NCI-H2196 treated with DMSO at 0.1 percent for 48 hours (cell line): ENCODE measurements at regions not wholly inside any gene's neighbourhood (a gene's known extent, or its start where the extent isn't known, plus 50 kb on each side); places are given as distances from the start of the nearest gene placed in this dataset.

ENCODE experiments used
- DNase-seq: peaks from one replicate; lab custom pipeline; 2025; ENCODE audit not compliant: unreplicated experiment; lab: John Stamatoyannopoulos, UW

DNA sequence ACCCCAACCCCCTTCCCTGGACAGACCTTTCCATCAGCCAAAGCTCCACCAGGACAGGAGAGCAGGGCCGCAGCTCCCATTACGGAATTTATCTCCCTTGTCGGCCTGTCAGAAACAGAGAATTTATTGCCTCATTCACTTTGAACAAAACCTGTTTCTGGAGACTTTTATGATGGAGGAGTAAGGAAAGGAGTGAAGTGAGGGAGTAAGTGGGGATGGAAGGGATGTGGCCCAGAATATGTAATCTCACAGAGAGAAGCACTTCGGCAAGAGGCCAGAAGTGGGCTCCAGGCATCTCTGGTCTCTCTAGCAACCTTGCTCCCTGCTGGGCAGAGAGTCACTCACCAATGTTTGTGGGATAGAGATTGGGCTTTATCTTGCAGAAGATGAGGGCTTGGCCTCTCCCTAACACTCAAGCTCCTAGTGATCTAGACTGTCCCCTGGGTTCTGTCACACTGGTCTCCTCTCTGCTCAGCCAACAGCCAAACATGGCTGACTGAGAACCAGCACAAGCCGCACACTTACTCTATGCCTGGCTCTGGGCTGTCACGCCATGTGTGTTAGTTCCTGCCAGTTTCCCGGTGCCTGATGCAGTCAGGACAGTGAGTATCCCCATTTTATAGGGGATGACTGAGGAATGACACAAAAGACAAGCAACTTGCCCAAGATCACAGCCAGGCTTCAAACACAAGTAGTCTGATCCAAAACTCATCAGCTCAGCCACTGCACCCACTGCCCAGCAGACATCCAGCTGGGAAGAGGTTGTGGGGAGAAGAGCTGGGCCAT is 149.4 kb upstream of the ZMIZ1 start:
- no peak for DNase-seq

GRCh38 chr10:78920011-78920410 is 148.8 kb upstream of the ZMIZ1 start:
- no peak for DNase-seq

DNA sequence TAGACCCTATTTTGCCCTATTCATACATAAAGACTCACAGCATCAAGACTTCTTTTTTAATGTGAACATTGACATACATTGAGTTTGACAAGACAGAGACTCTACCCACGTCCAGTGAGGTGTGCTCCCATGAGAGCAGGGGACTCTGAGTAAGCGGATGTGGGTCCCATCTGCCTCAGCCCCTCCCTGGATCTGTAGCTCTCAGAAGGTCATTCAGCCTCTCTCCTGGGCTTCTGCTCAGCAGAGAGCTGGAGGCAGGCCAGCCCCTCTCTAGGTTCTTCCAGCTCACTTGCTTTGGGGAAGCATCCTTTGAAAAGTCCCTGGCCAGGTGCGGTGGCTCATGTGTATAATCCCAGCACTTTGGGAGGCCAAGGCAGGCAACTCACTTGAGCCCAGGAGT is 146.9 kb upstream of the ZMIZ1 start:
- DNase-seq: no peak

DNA sequence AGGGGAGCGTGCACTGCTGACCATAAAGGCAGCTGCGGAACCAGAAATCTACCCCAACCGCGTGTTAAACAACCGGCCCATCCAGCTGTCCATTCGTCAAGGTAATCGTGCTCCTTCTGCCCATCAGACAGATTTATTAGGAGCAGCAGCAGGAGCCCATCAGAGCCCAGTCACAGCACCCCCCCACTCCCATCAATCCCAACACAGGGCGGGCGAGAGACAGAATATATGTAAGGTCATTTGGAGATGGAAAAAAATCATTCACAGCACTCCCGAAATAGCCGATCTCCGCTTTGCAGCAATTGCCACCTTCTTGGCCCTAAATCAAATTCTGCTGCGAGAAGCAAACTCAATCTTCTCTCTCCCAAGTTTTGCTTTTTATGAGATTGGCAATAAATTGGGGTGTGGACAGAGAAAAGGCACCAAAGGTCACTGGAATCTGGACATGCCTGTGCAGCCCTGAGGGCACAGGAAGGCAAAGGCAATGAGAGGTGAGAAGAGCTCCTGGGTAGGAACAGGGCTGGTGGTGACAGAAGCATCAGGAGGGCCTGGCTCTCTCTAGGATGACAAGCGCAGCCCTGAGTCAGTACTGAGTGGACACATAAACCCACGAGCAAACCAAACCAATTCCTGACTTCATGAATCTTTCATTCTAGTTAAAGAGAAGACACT is 145.0 kb upstream of the ZMIZ1 start:
- no peak for DNase-seq

- no peak for DNase-seq
Observed at GRCh38 chr10:78924319-78925003, 144.3 kb upstream of the ZMIZ1 start.

- no peak for DNase-seq
Observed at GRCh38 chr10:78925275-78925674, 143.5 kb upstream of the ZMIZ1 start.

DNA sequence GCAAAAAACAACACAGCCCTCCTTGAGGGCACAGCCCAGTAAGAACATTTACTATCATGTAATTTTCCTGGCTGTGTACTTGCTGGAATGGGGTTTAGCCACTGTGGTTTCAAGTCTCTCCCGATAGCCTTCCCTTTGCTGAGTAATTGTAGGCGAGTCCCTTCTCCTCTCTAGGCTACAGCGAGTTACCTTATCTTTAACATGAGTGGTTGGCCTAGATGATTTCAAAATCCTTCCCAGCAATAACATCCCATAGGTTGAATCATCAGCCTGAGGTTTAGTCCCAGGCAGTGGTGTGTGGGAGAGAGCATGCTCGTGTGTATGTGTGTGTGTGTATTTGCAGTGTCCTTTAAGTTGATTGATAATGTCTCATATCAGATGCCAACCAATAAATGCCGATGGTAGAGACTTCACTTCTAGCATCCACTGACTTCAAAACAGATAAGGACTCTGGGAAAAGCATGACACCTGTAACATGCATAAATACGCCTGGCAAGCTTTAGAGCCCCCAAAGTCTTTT is 142.9 kb upstream of the ZMIZ1 start:
- DNase-seq: no peak

- DNase-seq: no peak
Observed at GRCh38 chr10:78927257-78927995, 141.3 kb upstream of the ZMIZ1 start.

GRCh38 chr10:78928330-78928729 is 140.4 kb upstream of the ZMIZ1 start:
- DNase-seq: no peak

DNA sequence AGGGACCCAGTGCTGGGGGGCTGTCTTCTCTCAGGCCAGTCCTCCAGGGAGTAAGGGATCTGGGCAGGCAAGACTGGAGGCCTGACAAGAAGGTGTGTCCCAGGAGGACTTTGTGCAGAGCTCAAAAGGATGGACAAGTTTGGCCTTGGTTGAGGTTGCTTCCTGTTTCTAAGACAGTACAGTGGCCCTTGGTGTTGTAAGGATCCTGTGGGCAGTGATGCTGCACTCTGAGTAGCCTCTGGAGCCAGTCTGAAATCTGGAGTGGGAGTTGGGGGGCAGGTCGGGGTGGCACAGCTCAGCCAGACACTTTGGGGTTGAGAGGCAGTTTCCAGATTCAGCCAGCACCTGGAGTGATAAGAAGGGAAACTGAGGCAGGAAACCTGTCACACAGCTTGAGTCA is 139.2 kb upstream of the ZMIZ1 start:
- DNase-seq: no peak

GRCh38 chr10:78931321-78932053 is 137.3 kb upstream of the ZMIZ1 start:
- no peak for DNase-seq

DNA sequence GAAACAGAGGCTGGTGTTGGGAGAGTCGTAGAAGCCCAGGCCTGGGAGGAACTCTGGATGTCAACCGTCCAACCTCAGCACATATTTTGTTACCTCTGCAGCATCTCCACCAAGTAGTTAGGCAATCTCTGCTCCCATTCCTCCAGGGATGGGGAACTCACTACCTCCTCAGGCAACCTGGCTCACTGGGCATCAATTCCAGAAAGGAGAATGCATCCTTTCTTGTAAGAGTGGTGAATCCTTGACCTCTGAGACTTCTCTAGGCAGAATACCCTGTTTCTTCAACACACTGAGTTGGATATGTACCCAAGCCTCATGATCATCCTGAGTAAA is 136.7 kb upstream of the ZMIZ1 start:
- DNase-seq: no peak

DNA sequence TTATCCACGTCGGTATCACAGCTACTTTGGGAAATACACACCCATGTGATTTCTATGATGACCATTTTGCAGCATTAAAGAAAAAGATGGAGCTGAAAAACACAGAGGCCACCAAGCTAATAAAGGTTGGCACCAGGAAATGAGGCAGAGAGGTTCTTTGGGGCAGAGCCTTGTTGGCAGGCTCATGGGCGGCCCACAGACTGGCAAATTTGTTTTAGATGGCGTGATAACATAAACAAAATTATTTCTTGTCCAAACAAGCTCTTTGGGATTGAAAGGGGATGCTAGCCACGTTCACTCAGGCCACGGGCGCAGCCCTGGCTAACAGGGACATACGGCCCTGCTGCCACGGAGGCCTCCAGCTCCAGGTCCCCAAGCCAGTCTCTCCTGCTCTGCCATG is 135.9 kb upstream of the ZMIZ1 start:
- DNase-seq: no peak

- DNase-seq: no peak
Observed at GRCh38 chr10:78933828-78934531, 134.8 kb upstream of the ZMIZ1 start.

GRCh38 chr10:78934532-78934898 is 134.3 kb upstream of the ZMIZ1 start:
- DNase-seq: no peak

DNA sequence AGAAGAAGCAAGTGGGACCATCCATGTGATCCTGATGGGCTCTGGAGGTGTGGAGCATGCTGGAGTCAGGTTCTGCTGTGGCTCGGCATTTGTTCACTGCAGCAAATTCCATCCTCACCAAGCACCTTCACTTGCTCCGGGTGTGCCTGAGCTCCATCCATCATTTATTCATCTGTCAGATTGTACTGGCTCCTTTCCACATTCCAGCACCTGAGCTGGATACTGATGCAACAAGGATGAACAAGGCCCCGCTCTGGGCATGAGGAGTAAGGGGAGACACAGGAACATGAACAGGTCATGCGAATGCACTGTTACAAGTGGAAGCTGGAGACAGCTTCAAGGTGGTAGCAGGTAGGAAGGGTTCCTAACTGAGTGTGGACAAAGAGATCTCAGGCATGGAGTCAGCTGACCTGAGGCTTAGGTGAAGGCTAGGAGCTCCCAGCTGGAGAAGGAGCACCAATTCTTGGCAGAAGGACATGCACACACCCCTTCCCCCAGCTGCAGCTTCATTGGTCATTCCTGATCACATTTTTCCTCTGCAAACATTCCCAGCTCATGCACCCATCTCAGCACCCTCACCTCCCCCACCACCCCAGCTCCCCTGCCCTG is 133.7 kb upstream of the ZMIZ1 start:
- DNase-seq: no peak

DNA sequence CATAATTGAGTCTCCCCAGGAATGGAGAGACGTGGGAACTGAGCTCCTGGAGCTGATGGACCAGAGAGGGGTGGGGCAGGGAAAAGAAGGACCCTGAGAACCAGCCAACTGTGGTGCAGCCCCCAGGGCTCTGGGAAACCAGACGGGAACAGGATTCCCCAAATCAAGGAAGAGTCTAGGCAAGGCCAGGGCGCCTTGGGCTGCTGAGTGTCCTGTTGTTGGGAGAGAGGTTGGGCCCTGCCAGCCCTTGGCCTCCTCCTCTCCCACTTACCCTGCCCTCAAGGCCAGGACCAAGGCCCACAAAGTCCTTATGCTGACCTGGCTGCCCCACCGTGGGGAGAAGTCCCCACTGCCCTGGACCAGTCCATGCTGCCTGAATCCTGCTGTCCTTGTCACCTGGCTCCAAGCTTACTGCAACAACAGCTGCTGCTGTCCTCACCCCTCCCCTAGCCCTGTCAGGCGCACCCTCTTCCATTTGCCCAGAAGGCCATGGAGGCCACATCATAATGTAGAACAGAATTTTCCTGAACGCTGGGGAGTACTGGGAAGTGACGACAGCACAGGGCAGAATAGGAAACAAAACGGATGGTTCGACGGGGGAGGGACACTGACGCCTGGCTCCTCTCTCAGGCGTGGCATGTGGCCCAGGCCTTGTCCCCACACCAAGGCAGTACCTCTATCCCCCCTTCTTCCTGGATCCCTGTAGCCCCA is 132.9 kb upstream of the ZMIZ1 start:
- DNase-seq: no peak

DNA sequence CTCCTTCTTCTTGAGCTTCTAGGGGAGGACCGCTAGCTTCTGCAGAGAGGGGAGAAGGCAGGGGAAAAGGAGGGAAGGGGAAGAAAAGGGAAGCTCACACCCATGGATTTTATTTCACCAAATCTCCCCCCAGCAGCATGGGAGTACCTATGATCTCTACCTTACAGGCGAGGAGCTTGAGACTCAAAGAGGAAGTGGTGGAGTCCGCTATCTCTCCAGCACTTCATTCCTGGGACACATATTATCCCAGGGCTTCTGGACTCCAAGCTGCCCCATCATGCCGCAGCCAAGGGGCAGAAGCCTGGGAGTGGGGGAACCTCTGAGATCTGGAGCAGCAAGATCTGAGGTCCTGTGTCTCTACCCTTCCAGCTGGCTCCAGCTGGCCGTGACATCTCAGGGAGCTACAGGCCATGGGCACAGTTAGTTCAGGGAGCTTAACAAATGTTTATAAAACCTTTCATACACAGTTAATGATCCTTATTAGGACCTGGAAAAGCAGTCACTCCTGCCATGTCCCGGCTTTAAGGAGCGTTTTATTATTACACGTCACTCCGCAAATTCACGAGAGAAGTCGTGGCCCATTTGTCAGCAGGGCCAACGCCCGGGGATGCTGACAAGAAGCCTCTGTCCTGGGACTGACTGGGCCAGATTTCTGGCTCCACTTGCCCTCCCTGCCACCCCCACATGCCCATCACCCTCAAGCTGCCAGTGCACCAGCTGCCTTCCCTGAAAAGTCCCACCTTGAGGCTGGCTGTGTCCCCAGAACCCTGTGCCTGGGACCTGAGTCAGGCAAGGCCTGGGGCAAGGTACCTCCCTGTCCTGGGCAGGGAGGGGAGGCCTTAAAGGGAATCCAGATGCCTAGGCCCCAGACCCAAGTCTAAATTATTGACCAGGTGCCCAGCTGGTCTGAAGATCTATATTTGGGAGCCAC is 132.1 kb upstream of the ZMIZ1 start:
- no peak for DNase-seq
